Loucy (cell line): ENCODE measurements at regions not wholly inside any gene's neighbourhood (a gene's known extent, or its start where the extent isn't known, plus 50 kb on each side); places are given as distances from the start of the nearest gene placed in this dataset.

Source experiments
- CTCF ChIP-seq: fragments of 200-600 bp; sonication (generic); conservative IDR thresholded peaks from 2 replicates; pipeline ENCODE4 v1.5.1; 2014; ENCODE audit warnings: mild to moderate bottlenecking, antibody characterized with exemption, low read length
- EZH2phosphoT487 ChIP-seq: fragments of 200-600 bp; IDR thresholded peaks from 2 replicates; pipeline ENCODE4 v1.6.1; 2018; ENCODE audit warnings: antibody characterized with exemption, mild to moderate bottlenecking, moderate library complexity, borderline replicate concordance

GRCh38 chr6:170021579-170021978 lies 269.3 kb downstream of the DLL1 start:
- TF ChIP-seq CTCF (no peak), EZH2phosphoT487 (no peak)
